ENCODE measurements at regions not wholly inside any gene's neighbourhood (a gene's known extent, or its start where the extent isn't known, plus 50 kb on each side); places are given as distances from the start of the nearest gene placed in this dataset.
"Not testable (repeated sequence)": the region's sequence is repeated elsewhere in the genome, so short reads cannot be mapped to it uniquely, and the experiment has no call there.

DNA sequence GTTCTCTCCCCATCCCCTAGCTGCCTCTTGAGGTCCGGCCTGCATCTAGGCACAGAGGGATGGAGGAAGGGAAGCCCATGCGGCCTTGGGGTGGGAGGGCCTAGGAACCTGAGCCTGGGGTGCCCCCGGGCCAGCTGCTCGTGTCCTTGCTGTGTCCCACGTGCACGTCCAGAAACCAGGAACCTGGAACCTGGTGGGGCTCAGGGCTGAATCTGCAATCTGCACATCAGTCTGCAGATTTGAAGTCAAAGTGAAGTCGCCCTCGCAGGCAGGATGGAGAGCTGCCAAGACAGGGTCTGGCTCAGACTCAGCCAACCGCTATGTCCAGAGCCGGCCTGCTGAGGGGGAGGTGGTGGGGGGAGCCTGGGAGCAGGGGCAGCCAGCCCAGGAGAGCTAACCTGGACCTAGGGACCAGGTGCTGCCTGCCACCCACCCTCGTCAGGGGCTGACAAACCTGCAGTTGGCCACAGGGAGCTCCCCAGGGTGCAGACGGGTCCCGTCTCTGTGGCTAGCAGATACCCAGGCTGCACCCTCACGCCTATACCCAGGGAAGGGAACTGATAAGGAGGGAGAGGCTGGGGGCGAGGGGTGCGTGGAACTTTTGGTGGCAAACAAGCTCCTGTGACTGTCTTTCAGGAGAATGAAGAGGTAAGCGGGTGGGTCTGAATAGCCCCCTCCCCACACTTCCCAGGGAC, 103.5 kb upstream of the SIMC1 start:
- no peak for DNase-seq (ENCODE audit: low read depth in 4 of 4, low spot score in 3 of 4)

GRCh38 chr5:176140138-176140537, 98.1 kb upstream of the SIMC1 start:
- not testable (repeated sequence) for DNase-seq (ENCODE audit: low read depth in 4 of 4, low spot score in 3 of 4)

GRCh38 chr5:176144508-176144907, 93.7 kb upstream of the SIMC1 start:
- DNase-seq (ENCODE audit: low read depth in 4 of 4, low spot score in 3 of 4), result no peak

DNA sequence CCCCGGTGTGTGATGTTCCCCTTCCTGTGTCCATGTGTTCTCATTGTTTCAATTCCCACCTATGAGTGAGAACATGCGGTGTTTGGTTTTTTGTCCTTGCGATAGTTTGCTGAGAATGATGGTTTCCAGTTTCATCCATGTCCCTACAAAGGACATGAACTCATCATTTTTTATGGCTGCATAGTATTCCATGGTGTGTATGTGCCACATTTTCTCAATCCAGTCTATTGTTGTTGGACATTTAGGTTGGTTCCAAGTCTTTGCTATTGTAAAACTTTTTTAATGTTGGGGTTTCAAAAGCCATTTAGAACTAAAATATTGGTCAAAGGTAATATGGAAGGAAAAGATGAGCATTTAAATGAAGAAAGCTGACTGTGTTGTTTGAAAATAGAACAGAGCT, 88.3 kb upstream of the SIMC1 start:
- DNase-seq (ENCODE audit: low read depth in 4 of 4, low spot score in 3 of 4), result not testable (repeated sequence)

DNA sequence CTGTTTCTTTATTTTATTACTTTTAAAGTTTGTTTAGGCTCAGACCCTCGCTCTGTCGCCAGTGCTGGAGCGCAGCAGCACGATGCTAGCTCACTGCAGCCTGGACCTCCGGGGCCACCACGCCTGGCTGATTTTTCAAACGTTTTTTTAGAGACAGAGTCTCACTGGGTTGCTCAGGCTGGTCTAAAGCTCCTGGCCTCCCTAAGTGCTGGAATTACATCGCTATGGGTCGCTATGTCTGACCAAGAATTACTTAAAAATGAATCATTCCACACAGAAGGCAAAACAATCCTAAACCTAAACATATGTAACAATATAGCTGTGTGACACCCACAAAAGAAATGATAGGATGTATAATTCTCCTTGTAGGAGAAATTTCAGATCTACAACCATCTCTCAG, 86.9 kb upstream of the SIMC1 start:
- no peak for DNase-seq (ENCODE audit: low read depth in 4 of 4, low spot score in 3 of 4)

GRCh38 chr5:176152191-176152929, 85.9 kb upstream of the SIMC1 start:
- peak in 3 of 4 donors; percentile 29 to 54 (median 31) for DNase-seq (ENCODE audit: low read depth in 4 of 4, low spot score in 3 of 4)

- no peak for DNase-seq (ENCODE audit: low read depth in 4 of 4, low spot score in 3 of 4)
Observed at GRCh38 chr5:176152930-176153311, 85.3 kb upstream of the SIMC1 start.

GRCh38 chr5:176153741-176154140, 84.5 kb upstream of the SIMC1 start:
- no peak for DNase-seq (ENCODE audit: low read depth in 4 of 4, low spot score in 3 of 4)

DNA sequence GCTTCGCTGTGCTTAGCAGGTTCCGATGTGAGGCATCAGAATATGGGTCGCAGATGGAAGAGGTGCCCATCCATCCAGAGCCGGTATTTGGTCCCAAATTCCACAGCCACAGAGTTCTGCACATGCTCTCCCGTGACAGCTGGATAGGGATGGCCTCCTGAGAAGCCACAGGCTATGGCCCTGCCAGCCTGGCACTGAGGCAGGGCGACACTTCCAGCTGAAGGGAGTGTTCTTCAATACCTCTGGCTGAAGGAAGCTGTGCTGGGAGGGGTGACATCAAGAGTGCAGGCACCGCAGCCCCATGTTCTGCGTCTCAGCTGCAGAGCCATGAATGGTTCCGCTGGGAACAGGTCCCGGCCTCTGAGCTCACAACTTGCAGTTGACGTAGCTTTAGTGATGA, 83.4 kb upstream of the SIMC1 start:
- DNase-seq (ENCODE audit: low read depth in 4 of 4, low spot score in 3 of 4), result no peak

DNA sequence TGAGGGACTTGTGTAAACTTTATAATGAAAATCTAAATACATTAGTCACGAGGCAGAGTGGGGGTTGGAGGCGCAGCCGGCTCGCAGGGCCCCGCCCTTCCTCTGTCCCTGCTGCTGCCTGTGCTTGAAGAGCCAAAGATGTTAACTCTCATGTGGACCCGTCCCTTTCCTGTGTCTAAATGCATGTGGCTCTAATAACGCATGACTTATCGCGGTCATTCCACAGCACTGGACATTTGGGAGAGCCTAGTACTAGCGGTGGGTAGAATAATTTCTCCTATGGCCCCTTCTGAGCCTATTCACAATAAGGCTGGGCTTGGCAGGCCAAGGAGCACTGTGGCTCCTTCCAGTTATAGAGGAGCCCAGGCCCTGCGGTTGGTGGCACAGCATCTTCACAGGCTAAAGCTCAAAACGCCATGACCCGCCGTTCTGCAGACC, 82.3 kb upstream of the SIMC1 start:
- no peak for DNase-seq (ENCODE audit: low read depth in 4 of 4, low spot score in 3 of 4)

DNA sequence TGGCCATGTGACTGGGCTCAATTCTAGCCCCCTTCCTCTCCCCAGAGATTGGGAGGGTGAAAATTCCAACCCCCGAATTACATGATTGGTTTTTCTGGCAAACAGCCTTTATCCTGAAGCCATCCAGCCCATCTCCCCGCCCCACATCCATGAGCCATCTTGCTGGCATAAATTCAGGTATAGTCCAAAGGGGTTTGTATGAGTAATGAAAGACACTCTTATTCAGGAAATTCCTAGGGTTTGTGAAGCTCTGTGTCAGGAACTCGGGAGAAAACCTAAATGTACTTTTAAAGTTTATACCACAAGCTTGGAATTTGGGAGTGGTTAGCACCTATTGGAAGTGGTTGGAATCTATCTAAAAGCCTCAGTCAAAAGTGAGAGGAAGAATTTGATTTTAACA, 80.6 kb upstream of the SIMC1 start:
- DNase-seq (ENCODE audit: low read depth in 4 of 4, low spot score in 3 of 4), result no peak

- DNase-seq (ENCODE audit: low read depth in 4 of 4, low spot score in 3 of 4), result no peak
Observed at GRCh38 chr5:176161431-176161830, 76.8 kb upstream of the SIMC1 start.

- no peak for DNase-seq (ENCODE audit: low read depth in 4 of 4, low spot score in 3 of 4)
Observed at GRCh38 chr5:176162198-176162597, 76.0 kb upstream of the SIMC1 start.

DNA sequence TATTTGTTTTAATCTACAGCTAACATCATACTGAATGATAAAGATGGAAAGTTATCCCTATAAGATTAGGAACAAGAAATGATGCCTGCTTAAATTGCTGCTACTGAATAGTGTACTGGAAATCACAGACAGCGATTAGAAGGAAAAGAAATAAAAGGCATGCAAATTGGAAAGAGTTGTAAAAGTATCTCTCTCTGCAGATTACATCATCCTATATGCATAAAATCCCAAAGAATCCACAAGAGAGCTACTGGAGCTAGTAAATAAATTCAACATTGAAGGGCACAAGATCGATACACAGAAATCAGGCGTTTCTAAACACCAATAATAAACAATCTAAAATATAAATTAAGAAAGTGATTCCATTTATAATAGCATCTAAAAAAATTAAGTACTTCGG, 75.3 kb upstream of the SIMC1 start:
- no peak for DNase-seq (ENCODE audit: low read depth in 4 of 4, low spot score in 3 of 4)

DNA sequence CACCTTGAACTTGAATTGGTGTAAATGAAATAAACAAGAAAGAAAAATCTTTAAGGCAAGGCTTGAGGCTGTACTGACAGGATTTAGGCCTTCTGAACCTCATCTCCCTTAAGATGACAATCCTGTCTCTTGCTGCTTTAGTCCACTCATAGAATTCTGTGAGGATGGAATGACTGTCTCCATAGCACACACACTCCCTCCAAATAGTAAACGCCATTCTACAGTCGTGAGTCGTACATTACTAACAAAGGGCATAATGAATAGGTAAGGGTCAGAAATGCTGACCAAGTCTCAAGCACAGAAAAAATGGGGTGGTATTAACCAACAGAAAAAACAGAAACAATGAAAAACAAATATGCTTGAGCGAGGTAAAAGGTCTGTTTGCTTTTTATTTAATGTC, 71.8 kb upstream of the SIMC1 start:
- no peak for DNase-seq (ENCODE audit: low read depth in 4 of 4, low spot score in 3 of 4)

GRCh38 chr5:176167800-176168199, 70.4 kb upstream of the SIMC1 start:
- no peak for DNase-seq (ENCODE audit: low read depth in 4 of 4, low spot score in 3 of 4)

- no peak for DNase-seq (ENCODE audit: low read depth in 4 of 4, low spot score in 3 of 4)
Observed at GRCh38 chr5:176169393-176170063, 68.7 kb upstream of the SIMC1 start.

GRCh38 chr5:176170084-176170483, 68.1 kb upstream of the SIMC1 start:
- no peak for DNase-seq (ENCODE audit: low read depth in 4 of 4, low spot score in 3 of 4)

- no peak for DNase-seq (ENCODE audit: low read depth in 4 of 4, low spot score in 3 of 4)
Observed at GRCh38 chr5:176171171-176171760, 67.0 kb upstream of the SIMC1 start.

DNA sequence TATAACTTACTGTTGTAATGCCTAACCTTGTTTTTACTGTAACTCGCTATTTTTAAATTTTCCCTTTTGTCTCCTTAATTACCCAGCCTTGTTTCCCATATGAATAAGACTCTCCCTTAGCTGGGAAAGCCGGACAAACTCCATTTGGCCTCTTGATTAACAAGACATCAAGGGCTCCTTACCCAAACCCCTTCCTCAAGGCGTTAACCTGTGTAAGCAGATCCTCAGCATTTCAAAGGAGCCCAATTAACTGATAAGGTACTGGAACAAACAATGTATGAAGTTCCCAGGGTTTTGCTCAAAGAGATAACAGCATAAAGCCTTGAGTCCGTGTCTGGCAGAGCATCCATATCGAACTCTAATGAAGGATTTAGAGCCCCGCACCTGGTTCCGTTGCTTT, 66.0 kb upstream of the SIMC1 start:
- no peak for DNase-seq (ENCODE audit: low read depth in 4 of 4, low spot score in 3 of 4)

DNA sequence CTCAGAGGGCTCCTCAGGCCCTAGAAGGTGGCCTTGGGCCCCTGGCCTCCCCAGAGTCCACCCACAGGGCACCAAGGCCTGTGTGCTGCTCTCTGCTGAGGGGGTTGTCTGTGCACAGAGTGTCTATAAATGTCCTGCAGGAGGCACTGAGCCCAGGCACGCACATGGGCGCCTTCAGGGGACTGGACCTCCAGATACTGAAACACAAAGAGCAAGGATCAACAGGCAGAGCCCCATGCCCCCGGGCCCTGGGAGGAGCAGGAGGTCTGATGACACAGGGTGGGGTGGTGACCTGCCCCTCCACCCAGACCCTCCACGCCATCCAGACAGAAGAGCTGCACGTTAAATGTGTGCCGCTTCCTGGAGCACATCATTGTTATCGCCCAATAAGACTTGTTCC, 64.6 kb upstream of the SIMC1 start:
- no peak for DNase-seq (ENCODE audit: low read depth in 4 of 4, low spot score in 3 of 4)

All from left renal pelvis (tissue), 4 donors.